HFF-Myc (cell line): ENCODE measurements at regions not wholly inside any gene's neighbourhood (a gene's known extent, or its start where the extent isn't known, plus 50 kb on each side); places are given as distances from the start of the nearest gene placed in this dataset.
A peak's percentile ranks its signal among the peaks of the same experiment; 100 is the strongest.

Experiments
- DNase-seq: peaks from one replicate; pipeline ENCODE4 v3.0.0-alpha.2; 2011; ENCODE audit warnings: low read depth; ENCODE audit errors: extremely low read depth
- H3K4me3 ChIP-seq: replicated peaks from 2 replicates; pipeline ENCODE4 v1.5.1; 2011; ENCODE audit warnings: low read depth, mild to moderate bottlenecking, control low read depth, low read length
- TF ChIP-seq, protein P1 (sequence below): IDR thresholded peaks from 2 replicates; pipeline ENCODE4 v1.5.1; 2012; ENCODE audit warnings: mild to moderate bottlenecking, low read depth, low read length, control low read depth; ENCODE audit errors: missing control alignments

DNA sequence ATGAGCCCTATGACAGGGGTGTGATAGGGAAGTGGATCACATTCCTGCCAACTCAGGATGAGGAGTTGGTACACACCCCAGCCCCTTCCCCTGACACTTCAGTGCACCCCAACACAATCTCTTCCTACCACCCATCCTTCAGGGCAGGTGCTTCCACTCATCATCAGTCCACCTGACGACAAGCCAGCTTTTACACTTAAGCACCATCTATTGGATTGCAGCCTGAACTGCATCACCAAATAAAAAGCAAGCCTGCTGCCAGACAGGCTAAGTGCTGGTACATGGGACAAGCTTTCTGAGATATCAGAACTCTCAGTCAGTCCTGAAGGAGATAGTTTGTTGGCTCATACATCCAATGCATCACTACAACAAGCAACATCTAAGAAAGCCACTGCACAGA, 69.0 kb upstream of the TMEM200A start:
- TF ChIP-seq, protein P1, sequence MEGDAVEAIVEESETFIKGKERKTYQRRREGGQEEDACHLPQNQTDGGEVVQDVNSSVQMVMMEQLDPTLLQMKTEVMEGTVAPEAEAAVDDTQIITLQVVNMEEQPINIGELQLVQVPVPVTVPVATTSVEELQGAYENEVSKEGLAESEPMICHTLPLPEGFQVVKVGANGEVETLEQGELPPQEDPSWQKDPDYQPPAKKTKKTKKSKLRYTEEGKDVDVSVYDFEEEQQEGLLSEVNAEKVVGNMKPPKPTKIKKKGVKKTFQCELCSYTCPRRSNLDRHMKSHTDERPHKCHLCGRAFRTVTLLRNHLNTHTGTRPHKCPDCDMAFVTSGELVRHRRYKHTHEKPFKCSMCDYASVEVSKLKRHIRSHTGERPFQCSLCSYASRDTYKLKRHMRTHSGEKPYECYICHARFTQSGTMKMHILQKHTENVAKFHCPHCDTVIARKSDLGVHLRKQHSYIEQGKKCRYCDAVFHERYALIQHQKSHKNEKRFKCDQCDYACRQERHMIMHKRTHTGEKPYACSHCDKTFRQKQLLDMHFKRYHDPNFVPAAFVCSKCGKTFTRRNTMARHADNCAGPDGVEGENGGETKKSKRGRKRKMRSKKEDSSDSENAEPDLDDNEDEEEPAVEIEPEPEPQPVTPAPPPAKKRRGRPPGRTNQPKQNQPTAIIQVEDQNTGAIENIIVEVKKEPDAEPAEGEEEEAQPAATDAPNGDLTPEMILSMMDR: no peak
- H3K4me3 ChIP-seq: no peak overlapping the region
- no peak for DNase-seq

GRCh38 chr6:130293800-130294199, 71.0 kb upstream of the SAMD3 start:
- H3K4me3 ChIP-seq: no peak overlapping the region
- TF ChIP-seq, protein P1: peak; percentile 70
- DNase-seq: peak; percentile 59

- TF ChIP-seq, protein P1: no peak
- DNase-seq: no peak
- H3K4me3 ChIP-seq: no peak overlapping the region
These were observed 65.3 kb upstream of the SAMD3 start for GRCh38 chr6:130288065-130288464.

DNA sequence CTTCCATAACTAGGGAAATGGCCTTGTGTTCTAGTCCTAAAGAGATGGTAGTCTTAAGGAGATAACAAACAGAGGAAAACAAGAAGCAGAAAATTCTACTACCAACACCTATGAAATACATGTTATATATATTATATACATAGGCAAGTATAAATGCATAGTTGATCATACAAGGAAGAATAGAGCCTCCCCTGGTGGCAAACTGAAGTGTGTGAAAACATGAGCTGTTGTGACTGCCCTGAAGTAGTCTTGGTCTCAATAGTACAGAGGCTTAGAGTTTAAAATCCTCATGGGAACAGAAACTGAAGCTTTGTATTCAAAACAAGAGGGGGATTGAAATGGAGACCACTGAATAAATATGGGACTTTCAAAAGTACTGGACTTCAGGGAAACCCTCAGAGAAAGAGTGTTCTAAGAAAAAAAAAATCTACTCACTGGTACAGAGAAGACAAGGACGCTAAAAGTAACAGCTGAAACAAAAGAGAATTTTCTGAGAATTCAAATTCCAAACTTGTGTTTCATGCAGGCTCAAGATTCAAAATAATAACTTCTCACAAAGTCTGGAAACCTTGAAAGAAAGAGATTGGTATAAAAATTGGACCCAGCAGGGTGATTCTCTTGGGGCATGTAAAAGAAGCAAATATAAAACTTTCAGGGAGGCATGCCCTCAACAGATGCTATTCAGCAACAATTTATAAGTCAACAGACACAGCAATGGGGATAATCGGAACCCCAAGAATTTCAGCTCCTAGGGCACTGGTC, 59.7 kb upstream of the SAMD3 start:
- DNase-seq: peak; percentile 5
- H3K4me3 ChIP-seq: no peak overlapping the region
- TF ChIP-seq, protein P1: peak; percentile 43

GRCh38 chr6:130276507-130276906, 53.8 kb upstream of the SAMD3 start:
- no peak for DNase-seq

GRCh38 chr6:130274007-130274406, 51.3 kb upstream of the SAMD3 start:
- no peak overlapping the region for H3K4me3 ChIP-seq
- no peak for DNase-seq
- TF ChIP-seq, protein P1: no peak

More at GRCh38 chr6:130276507-130276906, 53.8 kb upstream of the SAMD3 start:
- no peak overlapping the region for H3K4me3 ChIP-seq
- TF ChIP-seq, protein P1: no peak
